Endometrium (tissue), 2 donors: ENCODE measurements at regions not wholly inside any gene's neighbourhood (a gene's known extent, or its start where the extent isn't known, plus 50 kb on each side); places are given as distances from the start of the nearest gene placed in this dataset.
"Not testable (repeated sequence)": the region's sequence is repeated elsewhere in the genome, so short reads cannot be mapped to it uniquely, and the experiment has no call there.

ENCODE experiments used
- FAIRE-seq: peaks from 2 replicates; lab custom pipeline; 2012; peaks lifted over from hg19 to GRCh38; lab: Jason Lieb, UNC
- donor health status: control.
- donor health status: control.

GRCh38 chr3:68676136-68676535 lies 256.2 kb downstream of the TAFA4 start:
- FAIRE-seq: no peak

GRCh38 chr3:68667346-68667745 lies 265.0 kb downstream of the TAFA4 start:
- no peak for FAIRE-seq

DNA sequence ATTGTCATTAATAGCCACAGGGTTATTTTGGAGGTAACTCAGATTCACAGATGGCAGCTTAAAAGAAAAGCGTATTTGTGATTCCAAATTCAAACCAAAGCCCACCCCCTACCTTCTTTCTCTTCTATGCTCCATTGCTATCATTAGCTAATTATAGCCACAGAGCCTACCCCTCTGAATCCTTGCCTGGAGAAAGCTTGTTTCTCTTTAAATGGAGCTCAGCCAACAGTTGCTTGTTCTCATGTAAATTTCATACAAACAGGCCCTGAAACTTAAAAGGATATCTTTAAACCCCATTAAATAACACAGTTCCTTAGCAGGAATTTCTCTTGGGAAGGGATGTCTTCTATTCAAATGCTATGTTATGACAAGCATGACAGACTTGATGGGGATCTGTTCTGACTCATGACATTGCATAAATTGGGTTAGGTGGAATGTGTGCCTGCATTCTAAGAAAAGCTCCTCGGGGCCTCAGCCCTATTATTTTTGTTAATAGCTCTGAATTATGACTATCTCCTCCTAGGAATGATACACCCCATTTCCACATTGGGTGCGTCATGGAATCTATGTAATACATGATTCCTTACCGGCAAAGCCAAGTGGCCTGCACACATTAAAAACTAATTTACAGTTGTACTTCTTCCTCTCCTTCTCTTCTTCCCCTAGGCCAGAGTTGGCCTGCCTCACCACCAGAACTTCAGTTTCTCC lies 265.8 kb downstream of the TAFA4 start:
- FAIRE-seq: no peak

DNA sequence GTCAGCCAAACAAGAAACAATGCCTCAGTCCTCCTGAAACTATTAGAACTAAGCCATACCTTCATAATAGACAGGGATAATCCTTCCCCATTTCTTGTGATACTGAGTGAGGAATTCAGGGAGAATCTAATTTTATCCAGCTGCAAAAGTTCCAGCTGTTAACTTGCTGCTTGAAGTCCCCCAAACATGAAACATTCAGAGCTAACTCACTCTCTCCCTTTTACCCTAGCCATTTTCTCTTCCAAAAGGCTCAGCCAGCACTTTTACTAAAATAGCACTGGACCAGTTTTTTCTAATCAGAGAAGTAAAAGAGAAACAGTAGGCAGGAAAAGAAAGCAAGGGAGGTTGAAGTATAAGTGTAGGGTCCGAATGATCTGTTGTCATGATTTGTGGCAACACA lies 268.1 kb downstream of the TAFA4 start:
- no peak for FAIRE-seq

DNA sequence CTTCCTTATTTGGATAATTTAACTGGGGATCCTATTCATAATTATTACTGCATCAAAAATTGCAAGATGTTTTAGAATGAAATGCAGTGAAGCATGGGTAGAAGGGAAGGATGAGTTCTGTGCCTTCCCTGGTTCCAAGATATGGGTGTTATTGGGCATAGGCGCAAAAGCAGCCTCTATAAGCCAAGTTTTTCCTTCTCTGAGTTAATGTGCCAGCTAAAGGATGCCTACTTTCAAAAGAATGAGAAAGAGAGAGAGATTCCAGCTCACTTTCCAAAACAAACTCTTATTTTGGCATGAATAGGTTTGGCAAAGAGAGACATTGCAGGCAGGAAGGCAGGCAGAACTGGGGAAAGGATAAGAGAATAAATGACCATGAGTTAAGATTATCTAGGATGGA lies 270.2 kb downstream of the TAFA4 start:
- FAIRE-seq: no peak

GRCh38 chr3:68650657-68651056 lies 281.7 kb downstream of the TAFA4 start:
- not testable (repeated sequence) for FAIRE-seq

GRCh38 chr3:68648494-68648893 lies 283.9 kb downstream of the TAFA4 start:
- no peak for FAIRE-seq

DNA sequence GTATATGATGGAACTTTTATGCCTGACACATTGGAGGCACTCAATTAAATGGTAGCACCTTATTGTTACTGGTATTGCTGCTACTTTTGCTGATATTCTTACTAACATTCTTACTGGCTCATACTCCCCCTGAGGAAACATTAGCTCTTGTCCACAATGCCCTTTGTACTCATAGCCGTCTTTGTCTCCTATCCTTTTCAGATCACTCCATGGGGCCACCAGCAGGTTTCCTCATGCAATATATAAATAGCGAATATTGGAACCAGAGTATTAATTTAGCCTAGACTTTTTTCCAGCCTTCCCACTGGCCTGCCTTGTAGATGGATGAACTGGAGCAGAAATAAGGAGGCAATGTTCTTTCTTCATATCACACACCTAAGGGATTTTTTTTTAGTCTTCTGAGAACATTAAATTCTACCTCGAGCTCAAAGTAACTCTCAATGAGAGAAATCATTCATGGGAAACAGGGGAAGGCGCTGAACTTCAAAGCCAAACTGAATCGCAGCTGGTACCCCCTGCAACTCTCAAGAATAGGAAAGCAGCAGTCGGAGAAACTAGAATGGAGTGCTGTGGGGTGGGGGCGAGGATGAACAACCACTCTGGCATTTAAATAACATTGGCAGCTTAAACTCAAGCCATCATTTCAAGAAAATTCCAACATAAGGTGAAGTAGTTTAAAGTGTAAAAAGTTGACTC lies 300.3 kb downstream of the TAFA4 start:
- FAIRE-seq: no peak

DNA sequence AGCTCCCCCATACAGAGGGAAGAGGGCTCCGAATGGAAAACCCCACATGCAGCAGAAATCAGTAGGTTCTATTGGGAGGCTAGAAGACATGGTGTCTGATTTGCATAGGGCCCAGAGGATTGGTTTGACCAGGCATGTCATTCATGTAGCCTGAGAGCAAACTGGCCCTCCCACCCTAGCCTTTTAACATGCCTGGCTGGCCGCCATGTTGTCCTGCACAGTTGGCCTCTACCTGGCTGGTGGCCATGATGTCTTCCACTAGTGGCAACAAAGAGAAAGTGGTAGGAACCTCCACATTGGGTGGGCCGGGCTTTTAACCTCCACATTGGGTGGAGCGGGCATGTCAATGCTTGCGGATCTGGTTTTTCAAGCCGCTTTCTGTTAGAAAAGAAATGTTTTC lies 312.1 kb downstream of the TAFA4 start:
- FAIRE-seq: no peak

- no peak for FAIRE-seq
These were observed 318.3 kb downstream of the TAFA4 start for GRCh38 chr3:68614087-68614486.

- FAIRE-seq: no peak
These were observed 361.0 kb downstream of the TAFA4 start for GRCh38 chr3:68571321-68571720.

- no peak for FAIRE-seq
These were observed 371.6 kb downstream of the TAFA4 start for GRCh38 chr3:68560728-68561127.

DNA sequence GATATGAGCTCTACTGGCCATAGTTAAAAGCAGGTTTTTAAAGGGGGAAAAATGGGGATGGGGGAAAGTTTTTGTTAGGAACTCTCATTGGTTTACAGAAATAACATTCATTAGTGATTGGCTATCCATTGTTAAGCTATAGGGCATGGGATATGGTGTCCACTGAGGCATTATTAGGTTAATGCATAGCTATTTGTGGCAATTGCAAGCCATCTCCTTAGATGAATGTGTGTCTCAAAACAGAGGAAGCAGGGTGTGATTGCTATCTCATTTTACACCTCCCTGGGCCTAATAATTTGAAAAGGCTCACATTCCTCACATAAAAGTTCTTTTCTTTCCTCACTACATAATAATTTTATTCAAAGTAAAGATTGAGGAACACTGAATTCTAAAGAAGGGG lies 396.6 kb downstream of the TAFA4 start:
- FAIRE-seq: no peak

DNA sequence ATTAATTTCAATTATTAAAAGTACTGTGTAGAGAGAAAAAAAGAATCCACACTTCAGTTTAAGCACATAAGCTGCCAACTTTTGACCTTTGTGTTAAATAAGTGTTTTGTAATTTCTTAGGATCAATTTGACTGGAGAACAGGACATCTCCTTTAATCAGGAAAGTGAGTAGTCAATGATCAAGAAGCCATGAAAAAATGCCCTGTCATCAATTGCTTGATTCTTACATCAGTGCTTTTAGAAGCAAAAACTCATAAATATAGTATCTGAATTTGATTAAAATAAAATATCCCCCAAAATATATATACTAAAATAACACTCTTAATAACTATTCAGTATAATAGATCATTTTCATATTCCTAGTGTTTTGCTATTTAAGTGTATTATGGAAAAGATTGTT lies 409.0 kb downstream of the TAFA4 start:
- no peak for FAIRE-seq

DNA sequence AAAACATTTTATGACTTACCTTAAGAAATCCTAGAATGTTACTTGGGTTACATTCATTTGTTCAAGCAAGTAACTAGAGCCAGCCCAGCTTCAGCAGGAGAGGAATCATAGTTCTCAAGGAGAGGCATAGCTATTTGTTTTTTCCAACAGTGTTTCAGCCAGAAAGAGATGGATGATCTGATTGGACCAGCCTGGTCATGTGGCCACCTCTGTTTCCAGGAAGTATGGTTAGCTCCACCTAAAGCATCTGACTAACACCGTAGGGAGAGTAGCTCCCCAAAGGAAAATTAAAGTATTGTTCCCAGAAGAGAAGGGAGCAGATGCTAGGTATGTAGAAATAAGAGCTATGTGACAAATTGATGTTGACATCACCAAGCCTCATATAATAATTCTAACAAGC lies 417.1 kb downstream of the TAFA4 start:
- no peak for FAIRE-seq

- FAIRE-seq: no peak
These were observed 428.1 kb downstream of the TAFA4 start for GRCh38 chr3:68504201-68504600.

DNA sequence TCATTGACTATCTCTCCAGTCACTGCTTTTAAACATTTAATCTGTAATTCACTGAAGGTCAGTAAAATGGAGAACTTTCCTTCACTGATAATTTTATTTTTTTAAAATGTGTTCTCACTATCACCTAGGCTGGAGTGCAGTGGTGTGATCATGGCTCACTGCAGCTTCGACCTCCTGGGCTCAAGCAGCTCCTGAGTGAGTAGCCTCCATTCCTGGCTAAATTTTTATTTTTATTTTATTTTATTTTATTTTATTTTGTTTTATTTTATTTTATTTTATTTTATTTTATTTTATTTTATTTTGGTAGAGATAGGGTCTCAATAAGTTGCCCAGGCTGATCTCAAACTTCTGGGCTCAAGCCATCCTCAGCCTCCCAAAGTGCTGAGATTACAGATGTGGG lies 446.5 kb downstream of the TAFA4 start:
- FAIRE-seq: not testable (repeated sequence)

DNA sequence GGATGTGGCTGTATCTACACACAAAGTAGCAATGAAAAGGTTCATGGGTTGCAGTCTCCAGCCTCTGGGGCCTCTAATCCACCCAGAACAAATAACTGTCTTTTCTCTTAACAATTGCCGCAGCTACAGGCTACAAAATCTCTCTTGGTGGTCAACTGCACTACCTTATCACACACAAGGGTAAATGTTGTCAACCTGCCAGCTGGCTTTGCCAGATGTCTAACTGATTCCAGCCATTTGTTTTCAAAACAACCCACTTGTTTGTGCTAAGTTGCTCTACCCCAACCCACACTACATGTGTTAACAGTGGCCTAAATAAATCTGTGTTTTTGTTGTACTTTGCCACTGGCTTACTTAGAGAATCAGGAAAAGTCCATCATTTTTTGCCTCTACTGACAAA lies 447.3 kb downstream of the TAFA4 start:
- FAIRE-seq: peak; percentile 68

DNA sequence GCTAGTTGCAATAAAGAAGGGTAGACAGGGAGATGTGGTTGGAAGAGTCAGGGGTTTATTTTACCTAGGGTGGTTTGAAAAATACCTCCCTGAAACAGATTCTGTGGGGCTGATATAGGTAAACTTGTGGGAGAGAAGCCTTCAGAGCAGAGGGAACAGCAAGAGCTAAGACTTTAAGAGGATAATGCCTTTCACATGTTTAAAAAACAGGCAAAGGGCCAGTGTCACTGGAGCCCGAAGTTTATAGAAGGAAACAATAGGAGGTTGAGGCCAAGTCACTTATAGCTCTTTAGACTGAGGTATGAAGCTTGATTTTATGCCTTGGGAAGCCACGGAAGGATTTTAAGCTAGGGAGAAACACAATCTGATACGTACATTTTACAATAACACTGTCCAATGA lies 448.7 kb downstream of the TAFA4 start:
- FAIRE-seq: no peak

GRCh38 chr3:68483041-68483440 lies 449.3 kb downstream of the TAFA4 start:
- no peak for FAIRE-seq

- FAIRE-seq: no peak
These were observed 449.8 kb downstream of the TAFA4 start for GRCh38 chr3:68482565-68482964.

- no peak for FAIRE-seq
These were observed 452.6 kb downstream of the TAFA4 start for GRCh38 chr3:68479779-68480178.

DNA sequence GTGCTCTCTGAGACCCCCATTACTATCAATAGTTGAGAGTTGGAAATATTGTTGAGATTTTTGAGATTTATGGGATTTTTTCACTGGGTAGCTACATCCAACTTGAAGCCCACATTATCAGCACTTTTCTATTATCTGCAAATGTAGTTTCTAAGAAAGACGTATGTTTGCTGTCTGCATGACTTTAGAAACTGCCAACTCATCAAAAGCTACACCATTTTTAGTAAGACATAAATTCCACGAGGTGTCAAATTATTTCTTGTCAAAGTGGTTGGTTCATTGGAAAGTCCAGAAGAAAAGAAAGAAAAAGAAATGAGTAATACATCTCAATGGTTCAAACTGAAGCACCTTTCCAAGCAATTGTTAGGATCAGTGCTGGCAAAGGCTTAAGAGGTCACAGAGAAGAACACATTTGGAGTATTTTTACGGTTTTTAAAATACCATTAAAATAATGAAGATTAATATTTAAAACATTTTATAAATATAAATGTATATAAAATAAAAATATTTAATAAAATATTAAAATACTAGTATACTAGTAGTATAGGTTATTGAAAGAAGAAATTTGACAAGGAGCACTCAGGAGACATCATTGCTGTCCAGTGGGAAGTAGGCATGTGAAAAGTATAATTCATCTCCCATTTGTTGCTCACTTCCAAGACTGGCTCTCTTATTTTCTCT lies 463.5 kb downstream of the TAFA4 start:
- FAIRE-seq: no peak
